CD4-positive, alpha-beta T cell (primary cell): ENCODE measurements at regions not wholly inside any gene's neighbourhood (a gene's known extent, or its start where the extent isn't known, plus 50 kb on each side); places are given as distances from the start of the nearest gene placed in this dataset.

Experiments used
- ATAC-seq: fragments of 200-7000 bp; cut with Tn5 transposase; one replicate; pipeline ENCODE4 v1.10.0; 2022; ENCODE audit warnings: mild to moderate bottlenecking; ENCODE audit not compliant: poor library complexity
- CTCF ChIA-PET: fragments of 350-600 bp; sonication (Branson Sonifier 250); formaldehyde crosslinking; loops from one replicate; lab custom pipeline; 2021; ENCODE audit warnings: antibody characterized with exemption, inconsistent platforms; lab: Charles Lee
- POLR2A ChIA-PET: fragments of 350-600 bp; sonication (Branson Sonifier 250); formaldehyde crosslinking; loops from one replicate; lab custom pipeline; 2021; ENCODE audit warnings: antibody characterized with exemption, inconsistent platforms; lab: Charles Lee
- DNase-seq, 14 experiments: peaks; one replicate each; pipeline ENCODE4 v3.0.0-alpha.2; 2013 to 2020; ENCODE audit warnings: mixed read lengths in 2 of 14
- H3K27ac ChIP-seq, 2 donors: one replicate each; pipeline versions ENCODE4 v1.5.1 to v1.7.0; 2013; ENCODE audit warnings: low read length in 2 of 2, low read depth in 1 of 2, mild to moderate bottlenecking in 1 of 2
- H3K27me3 ChIP-seq, 2 experiments: 1 replicate in 1 of 2; 2 replicates in 1 of 2; pipeline versions ENCODE4 v1.6.1 to v1.7.0; 2013; ENCODE audit warnings: low read length in 2 of 2, control low read depth in 1 of 2, mild to moderate bottlenecking in 1 of 2, moderate library complexity in 1 of 2; ENCODE audit not compliant: insufficient read depth in 2 of 2, control insufficient read depth in 1 of 2
- H3K36me3 ChIP-seq: one replicate; pipeline ENCODE4 v1.6.1; 2013; ENCODE audit warnings: low read length, control low read depth; ENCODE audit not compliant: insufficient read depth
- H3K4me1 ChIP-seq: one replicate; pipeline ENCODE4 v1.6.1; 2013; ENCODE audit warnings: low read length, control low read depth; ENCODE audit not compliant: insufficient read depth
- H3K4me3 ChIP-seq: one replicate; pipeline ENCODE4 v1.5.1; 2013; ENCODE audit warnings: mild to moderate bottlenecking, low read length, moderate library complexity
- H3K9me3 ChIP-seq, 2 experiments: 1 replicate in 1 of 2; 2 replicates in 1 of 2; pipeline versions ENCODE4 v1.6.1 to v1.7.0; 2013; ENCODE audit warnings: low read length in 2 of 2, mild to moderate bottlenecking in 2 of 2, control low read depth in 1 of 2, moderate library complexity in 1 of 2; ENCODE audit not compliant: control insufficient read depth in 1 of 2, insufficient read depth in 1 of 2
- H3K27ac Mint-ChIP-seq: one replicate; pipeline ENCODE4 v1.8.0; 2020; ENCODE audit warnings: mixed read lengths
- H3K27me3 Mint-ChIP-seq: one replicate; pipeline ENCODE4 v1.8.0; 2021; ENCODE audit warnings: mixed read lengths
- H3K36me3 Mint-ChIP-seq: one replicate; pipeline ENCODE4 v1.8.0; 2021; ENCODE audit warnings: low read depth, mixed read lengths
- H3K4me1 Mint-ChIP-seq: one replicate; pipeline ENCODE4 v1.8.0; 2021; ENCODE audit warnings: low read depth, mixed read lengths
- H3K4me3 Mint-ChIP-seq: one replicate; pipeline ENCODE4 v1.8.0; 2020; ENCODE audit warnings: mild to moderate bottlenecking, mixed read lengths
- H3K9me3 Mint-ChIP-seq: one replicate; pipeline ENCODE4 v1.8.0; 2020; ENCODE audit warnings: mixed read lengths
- intact Hi-C, 2 experiments: fragments of 100-400 bp; cut with DNase I in 1 of 2; cut with micrococcal nuclease in 1 of 2; formaldehyde crosslinking; loops; one replicate each; pipeline versions ENCODE4 v1.15.1 to v1.9.0; 2023 to 2025; cut with DNase I, micrococcal nuclease
- TF ChIP-seq, protein P1 (sequence below): fragments of 200-600 bp; IDR thresholded peaks from one replicate; pipeline ENCODE4 v1.8.0; 2022; ENCODE audit warnings: antibody characterized with exemption, mild to moderate bottlenecking

DNA sequence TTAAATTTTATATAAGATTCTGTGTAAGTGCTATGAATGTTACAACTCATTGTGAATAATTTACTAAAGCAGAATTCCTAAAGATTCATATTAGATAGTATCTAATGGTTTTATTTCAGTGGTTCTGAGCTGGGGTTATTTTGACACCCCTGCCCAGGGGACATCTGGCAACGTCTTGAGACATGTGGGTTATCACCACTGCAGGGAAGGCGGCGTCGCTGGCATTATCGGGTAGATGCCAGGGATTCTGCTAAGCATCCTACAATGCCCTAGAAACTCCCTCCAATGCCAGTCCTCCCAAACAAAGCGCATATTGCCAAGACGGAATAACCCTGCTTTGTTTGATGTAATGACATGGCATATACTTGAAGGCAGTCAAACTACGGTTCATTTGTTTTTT, 372.3 kb upstream of the ZFHX3 start:
- Histone ChIP-seq H3K27me3 (no peaks in the 10 kb centered on the region), H3K27ac (no peak overlapping the region), H3K36me3 (no peaks in the 10 kb centered on the region), H3K4me3 (no peak overlapping the region), H3K4me1 (no peaks in the 10 kb centered on the region), H3K9me3 (no peaks in the 10 kb centered on the region)
- ChIA-PET CTCF (no interaction called here), POLR2A (no interaction called here)
- no peak for DNase-seq
- no peaks in the 10 kb centered on the region for H3K36me3 Mint-ChIP-seq
- intact Hi-C loops, result no loop called here
- no peak overlapping the region for H3K4me3 Mint-ChIP-seq
- no peaks in the 10 kb centered on the region for H3K4me1 Mint-ChIP-seq
- no peak overlapping the region for H3K27ac Mint-ChIP-seq
- peaks cover 7% of the 10 kb centered on the region for H3K27me3 Mint-ChIP-seq
- ATAC-seq, result no peak
- H3K9me3 Mint-ChIP-seq, result no peaks in the 10 kb centered on the region
- TF ChIP-seq, protein P1, sequence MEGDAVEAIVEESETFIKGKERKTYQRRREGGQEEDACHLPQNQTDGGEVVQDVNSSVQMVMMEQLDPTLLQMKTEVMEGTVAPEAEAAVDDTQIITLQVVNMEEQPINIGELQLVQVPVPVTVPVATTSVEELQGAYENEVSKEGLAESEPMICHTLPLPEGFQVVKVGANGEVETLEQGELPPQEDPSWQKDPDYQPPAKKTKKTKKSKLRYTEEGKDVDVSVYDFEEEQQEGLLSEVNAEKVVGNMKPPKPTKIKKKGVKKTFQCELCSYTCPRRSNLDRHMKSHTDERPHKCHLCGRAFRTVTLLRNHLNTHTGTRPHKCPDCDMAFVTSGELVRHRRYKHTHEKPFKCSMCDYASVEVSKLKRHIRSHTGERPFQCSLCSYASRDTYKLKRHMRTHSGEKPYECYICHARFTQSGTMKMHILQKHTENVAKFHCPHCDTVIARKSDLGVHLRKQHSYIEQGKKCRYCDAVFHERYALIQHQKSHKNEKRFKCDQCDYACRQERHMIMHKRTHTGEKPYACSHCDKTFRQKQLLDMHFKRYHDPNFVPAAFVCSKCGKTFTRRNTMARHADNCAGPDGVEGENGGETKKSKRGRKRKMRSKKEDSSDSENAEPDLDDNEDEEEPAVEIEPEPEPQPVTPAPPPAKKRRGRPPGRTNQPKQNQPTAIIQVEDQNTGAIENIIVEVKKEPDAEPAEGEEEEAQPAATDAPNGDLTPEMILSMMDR, result no peak

DNA sequence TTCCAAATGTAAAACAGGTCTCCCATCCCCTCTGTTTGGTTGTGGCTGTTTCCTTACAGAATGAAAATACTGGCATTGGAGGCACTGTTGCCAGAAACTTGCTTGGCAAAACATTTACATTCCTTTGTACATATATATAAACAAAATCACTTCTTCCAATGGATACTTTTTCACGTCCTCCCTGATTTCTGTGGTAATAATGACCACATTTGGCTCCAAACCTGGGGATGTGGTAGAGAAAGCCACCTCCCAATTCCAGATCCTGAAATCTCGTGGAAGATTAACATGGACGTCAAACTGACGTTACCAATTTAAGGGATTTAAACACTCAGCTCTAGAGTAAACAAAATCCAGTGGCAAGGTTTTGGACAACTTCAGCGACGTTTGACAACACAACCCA, 370.8 kb upstream of the ZFHX3 start:
- TF ChIP-seq, protein P1, result no peak
- CTCF ChIA-PET, result no interaction called here
- intact Hi-C loops, result no loop called here

DNA sequence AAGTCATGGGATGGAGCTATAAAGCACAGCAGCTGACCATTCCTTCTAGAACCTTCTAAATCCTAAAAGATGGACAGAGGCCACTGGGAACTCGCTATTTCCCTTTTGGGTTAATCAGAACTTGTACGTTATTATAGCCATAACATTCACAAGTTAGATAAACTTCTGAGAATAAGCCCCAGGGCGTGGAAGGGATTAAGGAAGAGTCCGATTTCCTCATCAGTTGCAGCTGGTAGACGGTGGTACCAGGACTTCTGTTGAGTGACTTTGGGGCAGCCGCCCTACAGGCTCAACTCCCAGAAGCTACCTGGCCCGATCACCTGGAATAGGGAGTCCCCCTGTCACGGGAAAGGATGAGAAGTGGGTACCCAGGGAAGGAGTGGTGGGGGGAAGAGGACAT, 370.1 kb upstream of the ZFHX3 start:
- Mint-ChIP-seq H3K27me3 (peaks cover 7% of the 10 kb centered on the region), H3K9me3 (no peaks in the 10 kb centered on the region), H3K36me3 (no peaks in the 10 kb centered on the region), H3K4me1 (no peaks in the 10 kb centered on the region), H3K27ac (no peak overlapping the region), H3K4me3 (no peak overlapping the region)
- no peaks in the 10 kb centered on the region for H3K4me1 ChIP-seq
- POLR2A ChIA-PET, result no interaction called here
- TF ChIP-seq, protein P1, result no peak
- no peak overlapping the region for H3K27ac ChIP-seq
- no peak for DNase-seq
- no peaks in the 10 kb centered on the region for H3K36me3 ChIP-seq
- no peak for ATAC-seq
- H3K9me3 ChIP-seq, result no peaks in the 10 kb centered on the region
- H3K4me3 ChIP-seq, result no peak overlapping the region
- no peaks in the 10 kb centered on the region for H3K27me3 ChIP-seq
- CTCF ChIA-PET, result no interaction called here
- intact Hi-C loops, result no loop called here

More for the DNA sequence above, 370.8 kb upstream of the ZFHX3 start:
- H3K9me3 ChIP-seq, result no peaks in the 10 kb centered on the region
- ATAC-seq (no peak), DNase-seq (no peak)
- no peaks in the 10 kb centered on the region for H3K4me1 Mint-ChIP-seq
- H3K27ac ChIP-seq, result no peak overlapping the region
- H3K27me3 Mint-ChIP-seq, result peaks cover 7% of the 10 kb centered on the region
- no peaks in the 10 kb centered on the region for H3K4me1 ChIP-seq
- H3K9me3 Mint-ChIP-seq, result no peaks in the 10 kb centered on the region
- H3K4me3 ChIP-seq, result no peak overlapping the region
- H3K27ac Mint-ChIP-seq, result no peak overlapping the region
- H3K4me3 Mint-ChIP-seq, result no peak overlapping the region
- H3K36me3 Mint-ChIP-seq, result no peaks in the 10 kb centered on the region
- POLR2A ChIA-PET, result no interaction called here
- H3K36me3 ChIP-seq, result no peaks in the 10 kb centered on the region
- no peaks in the 10 kb centered on the region for H3K27me3 ChIP-seq
